Mucosa of descending colon (tissue), 3 donors: ENCODE measurements at regions not wholly inside any gene's neighbourhood (a gene's known extent, or its start where the extent isn't known, plus 50 kb on each side); places are given as distances from the start of the nearest gene placed in this dataset.

ENCODE experiments used
- ATAC-seq: fragments of 200-7000 bp; cut with Tn5 transposase; one replicate; pipeline ENCODE4 v1.9.1; 2020; ENCODE audit warnings: mild to moderate bottlenecking, moderate library complexity
- DNase-seq, 3 donors: peaks; one replicate each; pipeline ENCODE4 v3.0.0-alpha.2; 2020
- H3K36me3 ChIP-seq: fragments of 200-600 bp; one replicate; pipeline ENCODE4 v1.8.0; 2021; ENCODE audit warnings: low read depth, mild to moderate bottlenecking
- H3K4me1 ChIP-seq: fragments of 200-600 bp; one replicate; pipeline ENCODE4 v1.8.0; 2021; ENCODE audit warnings: low read depth, mild to moderate bottlenecking
- H3K4me3 ChIP-seq: fragments of 200-600 bp; one replicate; pipeline ENCODE4 v1.8.0; 2021; ENCODE audit warnings: mild to moderate bottlenecking
- H3K9me3 ChIP-seq: fragments of 200-600 bp; one replicate; pipeline ENCODE4 v1.8.0; 2021; ENCODE audit warnings: mild to moderate bottlenecking
- CTCF ChIP-seq: fragments of 200-600 bp; IDR thresholded peaks from one replicate; pipeline ENCODE4 v1.8.0; 2022; ENCODE audit warnings: antibody characterized with exemption, mild to moderate bottlenecking
- intact Hi-C, 2 donors: fragments of 100-400 bp; cut with DNase I in 1 of 2; cut with micrococcal nuclease in 1 of 2; formaldehyde crosslinking; loops; one replicate each; pipeline versions ENCODE4 v1.11.0 to v1.11.1; 2022; cut with DNase I, micrococcal nuclease
- donor health status: DM: no; HTN: no; CAD: no; lungs with moderate emphysema.
- donor health status: DM: no; HTN: no; CAD: no.
- donor health status: DM: no; HTN: yes; CAD: no.

DNA sequence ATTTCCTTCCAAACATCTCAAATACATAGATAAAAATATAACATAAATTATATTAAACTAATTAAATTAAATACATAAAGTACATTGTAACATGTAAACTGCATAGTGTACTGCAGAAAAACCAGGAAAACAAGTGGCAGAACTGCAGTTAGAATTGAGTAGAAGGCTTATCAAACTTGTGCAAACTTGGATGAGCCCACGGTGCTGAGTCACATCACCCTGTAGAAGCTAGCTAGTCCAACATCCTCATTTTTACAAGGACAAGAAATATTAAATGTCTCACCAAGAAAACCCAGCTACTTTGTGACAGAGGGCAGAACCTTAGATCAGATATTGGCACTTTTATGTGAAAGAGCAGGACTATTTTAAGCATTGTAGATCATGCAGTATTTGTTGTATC, 807.9 kb upstream of the NUDT12 start:
- no peak for DNase-seq

DNA sequence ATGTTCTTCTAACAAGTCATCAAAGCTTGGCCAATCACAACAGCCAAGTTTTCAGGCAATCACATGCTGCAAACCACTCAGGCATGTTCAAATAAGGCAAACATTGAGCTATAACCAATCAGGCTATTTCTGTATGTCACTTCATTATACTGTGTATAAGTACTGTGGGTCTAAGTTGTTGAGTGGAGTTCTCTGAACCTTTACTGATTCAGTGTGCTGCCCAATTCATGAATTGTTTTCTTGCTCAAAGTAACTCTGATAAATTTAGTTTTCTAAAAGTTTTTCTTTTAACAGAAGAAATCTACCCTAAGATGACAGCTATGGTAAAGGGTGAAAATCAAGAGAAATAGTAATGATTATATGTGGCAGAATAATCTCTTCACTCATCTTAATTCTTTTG, 805.4 kb upstream of the NUDT12 start:
- Histone ChIP-seq H3K4me1 (no peaks in the 10 kb centered on the region), H3K4me3 (no peak overlapping the region), H3K9me3 (no peaks in the 10 kb centered on the region), H3K36me3 (no peaks in the 10 kb centered on the region)
- intact Hi-C loops: no loop called here
- no peak for DNase-seq
- TF ChIP-seq CTCF: no peak
- ATAC-seq: no peak

More for the DNA sequence above, 807.9 kb upstream of the NUDT12 start:
- no peak for ATAC-seq
- no peak for TF ChIP-seq CTCF
- intact Hi-C loops: no loop called here
- H3K36me3 ChIP-seq: no peaks in the 10 kb centered on the region
- H3K9me3 ChIP-seq: no peaks in the 10 kb centered on the region
- no peak overlapping the region for H3K4me3 ChIP-seq
- H3K4me1 ChIP-seq: no peaks in the 10 kb centered on the region

DNA sequence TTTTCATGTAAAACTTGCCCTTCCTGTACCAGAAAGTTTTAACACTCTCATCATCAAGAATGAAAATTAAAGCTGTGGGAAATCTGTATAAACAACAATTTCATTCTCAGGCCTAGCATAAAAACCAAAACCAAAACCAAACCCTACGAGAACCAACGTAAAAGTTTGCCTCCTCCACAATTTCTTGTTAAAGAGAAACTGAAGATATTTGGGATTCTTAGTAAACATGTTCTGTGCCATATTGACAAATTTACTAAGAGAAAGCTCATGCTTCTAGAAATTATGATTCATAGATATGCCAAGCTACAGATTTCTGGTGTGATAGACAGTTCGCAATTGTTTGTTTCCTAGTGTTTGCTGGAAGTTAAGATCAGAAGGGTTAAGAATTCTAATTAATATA, 801.0 kb upstream of the NUDT12 start:
- DNase-seq (no peak), ATAC-seq (no peak)
- Histone ChIP-seq H3K9me3 (no peaks in the 10 kb centered on the region), H3K4me1 (no peaks in the 10 kb centered on the region), H3K4me3 (no peak overlapping the region), H3K36me3 (no peaks in the 10 kb centered on the region)
- intact Hi-C loops: no loop called here
- no peak for TF ChIP-seq CTCF

- no peaks in the 10 kb centered on the region for H3K4me1 ChIP-seq
- no peak overlapping the region for H3K4me3 ChIP-seq
- TF ChIP-seq CTCF: no peak
- DNase-seq (no peak), ATAC-seq (no peak)
- no peaks in the 10 kb centered on the region for H3K36me3 ChIP-seq
- intact Hi-C loops: no loop called here
- no peaks in the 10 kb centered on the region for H3K9me3 ChIP-seq
Measured at GRCh38 chr5:104361932-104362331, 799.3 kb upstream of the NUDT12 start.

GRCh38 chr5:104355350-104355749, 792.8 kb upstream of the NUDT12 start:
- Histone ChIP-seq H3K36me3 (no peaks in the 10 kb centered on the region), H3K9me3 (no peaks in the 10 kb centered on the region), H3K4me1 (no peaks in the 10 kb centered on the region), H3K4me3 (no peak overlapping the region)
- intact Hi-C loops: no loop called here
- TF ChIP-seq CTCF: no peak
- ATAC-seq (no peak), DNase-seq (no peak)

DNA sequence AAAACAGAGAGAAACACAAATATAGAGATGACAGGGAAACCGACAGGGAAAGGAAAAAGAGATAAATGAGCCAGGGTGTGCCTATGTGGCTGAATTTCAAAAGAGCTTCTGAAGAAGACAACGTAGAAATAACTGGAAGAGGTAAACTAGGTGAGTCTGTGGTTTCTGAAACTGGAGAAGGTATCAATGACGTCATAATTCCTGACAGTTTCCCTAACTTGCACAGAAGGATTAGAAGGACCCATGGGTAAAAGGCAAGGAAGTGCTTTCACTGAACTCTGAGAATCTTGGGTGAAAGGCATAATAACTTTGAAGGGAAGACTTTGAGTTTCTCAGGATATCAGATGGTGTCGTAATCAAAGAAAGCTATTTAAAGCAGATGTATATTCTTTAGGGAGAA, 790.8 kb upstream of the NUDT12 start:
- no peak for ATAC-seq
- Histone ChIP-seq H3K4me3 (no peak overlapping the region), H3K36me3 (no peaks in the 10 kb centered on the region), H3K9me3 (no peaks in the 10 kb centered on the region), H3K4me1 (no peaks in the 10 kb centered on the region)
- no peak for DNase-seq
- TF ChIP-seq CTCF: no peak
- intact Hi-C loops: no loop called here
